CD4-positive, alpha-beta T cell (primary cell): ENCODE measurements at regions not wholly inside any gene's neighbourhood (a gene's known extent, or its start where the extent isn't known, plus 50 kb on each side); places are given as distances from the start of the nearest gene placed in this dataset.

Experiments used
- ATAC-seq: fragments of 200-7000 bp; cut with Tn5 transposase; one replicate; pipeline ENCODE4 v1.10.0; 2022; ENCODE audit warnings: mild to moderate bottlenecking; ENCODE audit not compliant: poor library complexity
- CTCF ChIA-PET: fragments of 350-600 bp; sonication (Branson Sonifier 250); formaldehyde crosslinking; loops from one replicate; lab custom pipeline; 2021; ENCODE audit warnings: antibody characterized with exemption, inconsistent platforms; lab: Charles Lee
- POLR2A ChIA-PET: fragments of 350-600 bp; sonication (Branson Sonifier 250); formaldehyde crosslinking; loops from one replicate; lab custom pipeline; 2021; ENCODE audit warnings: antibody characterized with exemption, inconsistent platforms; lab: Charles Lee
- DNase-seq, 14 experiments: peaks; one replicate each; pipeline ENCODE4 v3.0.0-alpha.2; 2013 to 2020; ENCODE audit warnings: mixed read lengths in 2 of 14
- H3K27ac ChIP-seq, 2 donors: one replicate each; pipeline versions ENCODE4 v1.5.1 to v1.7.0; 2013; ENCODE audit warnings: low read length in 2 of 2, low read depth in 1 of 2, mild to moderate bottlenecking in 1 of 2
- H3K27me3 ChIP-seq, 2 experiments: 1 replicate in 1 of 2; 2 replicates in 1 of 2; pipeline versions ENCODE4 v1.6.1 to v1.7.0; 2013; ENCODE audit warnings: low read length in 2 of 2, control low read depth in 1 of 2, mild to moderate bottlenecking in 1 of 2, moderate library complexity in 1 of 2; ENCODE audit not compliant: insufficient read depth in 2 of 2, control insufficient read depth in 1 of 2
- H3K36me3 ChIP-seq: one replicate; pipeline ENCODE4 v1.6.1; 2013; ENCODE audit warnings: low read length, control low read depth; ENCODE audit not compliant: insufficient read depth
- H3K4me1 ChIP-seq: one replicate; pipeline ENCODE4 v1.6.1; 2013; ENCODE audit warnings: low read length, control low read depth; ENCODE audit not compliant: insufficient read depth
- H3K4me3 ChIP-seq: one replicate; pipeline ENCODE4 v1.5.1; 2013; ENCODE audit warnings: mild to moderate bottlenecking, low read length, moderate library complexity
- H3K9me3 ChIP-seq, 2 experiments: 1 replicate in 1 of 2; 2 replicates in 1 of 2; pipeline versions ENCODE4 v1.6.1 to v1.7.0; 2013; ENCODE audit warnings: low read length in 2 of 2, mild to moderate bottlenecking in 2 of 2, control low read depth in 1 of 2, moderate library complexity in 1 of 2; ENCODE audit not compliant: control insufficient read depth in 1 of 2, insufficient read depth in 1 of 2
- H3K27ac Mint-ChIP-seq: one replicate; pipeline ENCODE4 v1.8.0; 2020; ENCODE audit warnings: mixed read lengths
- H3K27me3 Mint-ChIP-seq: one replicate; pipeline ENCODE4 v1.8.0; 2021; ENCODE audit warnings: mixed read lengths
- H3K36me3 Mint-ChIP-seq: one replicate; pipeline ENCODE4 v1.8.0; 2021; ENCODE audit warnings: low read depth, mixed read lengths
- H3K4me1 Mint-ChIP-seq: one replicate; pipeline ENCODE4 v1.8.0; 2021; ENCODE audit warnings: low read depth, mixed read lengths
- H3K4me3 Mint-ChIP-seq: one replicate; pipeline ENCODE4 v1.8.0; 2020; ENCODE audit warnings: mild to moderate bottlenecking, mixed read lengths
- H3K9me3 Mint-ChIP-seq: one replicate; pipeline ENCODE4 v1.8.0; 2020; ENCODE audit warnings: mixed read lengths
- intact Hi-C, 2 experiments: fragments of 100-400 bp; cut with DNase I in 1 of 2; cut with micrococcal nuclease in 1 of 2; formaldehyde crosslinking; loops; one replicate each; pipeline versions ENCODE4 v1.15.1 to v1.9.0; 2023 to 2025; cut with DNase I, micrococcal nuclease
- TF ChIP-seq, protein P1 (sequence below): fragments of 200-600 bp; IDR thresholded peaks from one replicate; pipeline ENCODE4 v1.8.0; 2022; ENCODE audit warnings: antibody characterized with exemption, mild to moderate bottlenecking

DNA sequence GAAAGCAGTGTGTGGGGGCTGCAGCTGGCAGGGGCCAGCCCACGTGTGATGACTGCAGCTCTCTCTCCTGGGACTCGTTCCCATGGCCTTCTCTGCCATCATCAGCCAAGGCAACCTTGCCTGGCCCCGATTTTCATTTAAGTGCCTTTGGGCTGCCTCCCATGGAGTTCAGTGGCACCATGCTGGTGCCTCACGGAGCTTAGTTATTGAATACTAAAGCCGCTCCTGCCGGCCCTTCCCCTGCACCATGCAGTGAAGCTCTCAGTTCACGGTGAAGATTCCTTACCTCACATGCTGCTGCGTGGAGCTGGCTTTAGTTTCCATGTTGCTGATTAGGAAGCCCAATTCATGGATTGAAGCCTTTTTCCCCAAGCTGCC, 141.5 kb upstream of the EEPD1 start:
- ATAC-seq (no peak), DNase-seq (no peak)
- no peaks in the 10 kb centered on the region for H3K27me3 ChIP-seq
- ChIA-PET POLR2A (interaction anchor here (0.5 kb wide), 1 partner anchor 448 kb away, joined by 3 read pairs; no protein-coding TSS in a partner anchor), CTCF (no interaction called here)
- no peaks in the 10 kb centered on the region for H3K9me3 ChIP-seq
- Mint-ChIP-seq H3K9me3 (no peaks in the 10 kb centered on the region), H3K27ac (no peak overlapping the region), H3K4me3 (no peak overlapping the region), H3K4me1 (no peaks in the 10 kb centered on the region), H3K27me3 (no peaks in the 10 kb centered on the region), H3K36me3 (no peaks in the 10 kb centered on the region)
- intact Hi-C loops: no loop called here
- no peaks in the 10 kb centered on the region for H3K36me3 ChIP-seq
- H3K27ac ChIP-seq: no peak overlapping the region
- TF ChIP-seq, protein P1, sequence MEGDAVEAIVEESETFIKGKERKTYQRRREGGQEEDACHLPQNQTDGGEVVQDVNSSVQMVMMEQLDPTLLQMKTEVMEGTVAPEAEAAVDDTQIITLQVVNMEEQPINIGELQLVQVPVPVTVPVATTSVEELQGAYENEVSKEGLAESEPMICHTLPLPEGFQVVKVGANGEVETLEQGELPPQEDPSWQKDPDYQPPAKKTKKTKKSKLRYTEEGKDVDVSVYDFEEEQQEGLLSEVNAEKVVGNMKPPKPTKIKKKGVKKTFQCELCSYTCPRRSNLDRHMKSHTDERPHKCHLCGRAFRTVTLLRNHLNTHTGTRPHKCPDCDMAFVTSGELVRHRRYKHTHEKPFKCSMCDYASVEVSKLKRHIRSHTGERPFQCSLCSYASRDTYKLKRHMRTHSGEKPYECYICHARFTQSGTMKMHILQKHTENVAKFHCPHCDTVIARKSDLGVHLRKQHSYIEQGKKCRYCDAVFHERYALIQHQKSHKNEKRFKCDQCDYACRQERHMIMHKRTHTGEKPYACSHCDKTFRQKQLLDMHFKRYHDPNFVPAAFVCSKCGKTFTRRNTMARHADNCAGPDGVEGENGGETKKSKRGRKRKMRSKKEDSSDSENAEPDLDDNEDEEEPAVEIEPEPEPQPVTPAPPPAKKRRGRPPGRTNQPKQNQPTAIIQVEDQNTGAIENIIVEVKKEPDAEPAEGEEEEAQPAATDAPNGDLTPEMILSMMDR: no peak
- H3K4me3 ChIP-seq: no peak overlapping the region
- no peaks in the 10 kb centered on the region for H3K4me1 ChIP-seq

DNA sequence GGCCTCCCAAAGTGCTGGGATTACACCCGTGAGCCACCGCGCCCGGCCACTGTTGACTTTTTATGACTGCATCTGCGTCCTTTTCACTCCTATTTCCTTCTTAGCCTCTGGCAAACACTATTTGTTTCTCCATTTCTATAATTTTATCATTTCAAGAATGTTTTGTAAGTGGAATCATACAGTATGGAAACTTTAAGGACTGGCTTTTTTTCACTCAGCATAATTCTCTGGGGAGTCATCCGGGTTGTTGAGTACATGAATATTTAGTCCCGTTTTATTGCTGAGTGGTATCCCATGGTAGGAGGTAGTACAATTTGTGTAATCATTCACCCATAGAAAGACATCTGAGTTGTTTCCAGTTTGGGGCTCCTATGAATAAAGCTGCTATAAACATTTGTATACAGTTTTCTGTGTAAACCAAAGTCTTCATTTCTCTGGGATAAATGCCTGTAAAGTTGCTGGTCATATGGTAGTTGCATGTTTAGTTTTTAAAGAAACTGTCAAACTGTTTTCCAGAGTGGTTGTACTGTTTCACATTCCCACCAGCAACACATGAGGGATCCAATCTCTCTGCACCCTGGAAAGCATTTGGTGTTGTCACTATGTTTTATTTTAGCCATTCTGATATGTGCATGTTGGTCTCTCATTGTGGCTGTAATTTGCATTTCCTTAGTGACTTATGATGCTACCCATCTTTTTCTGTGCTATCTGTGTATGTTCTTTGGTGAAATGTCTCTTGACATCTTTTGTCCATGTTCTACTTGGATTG, 139.6 kb upstream of the EEPD1 start:
- Histone ChIP-seq H3K27ac (no peak overlapping the region), H3K4me1 (no peaks in the 10 kb centered on the region), H3K4me3 (no peak overlapping the region), H3K27me3 (no peaks in the 10 kb centered on the region), H3K9me3 (no peaks in the 10 kb centered on the region), H3K36me3 (no peaks in the 10 kb centered on the region)
- Mint-ChIP-seq H3K9me3 (no peaks in the 10 kb centered on the region), H3K4me3 (no peak overlapping the region), H3K27me3 (no peaks in the 10 kb centered on the region), H3K4me1 (no peaks in the 10 kb centered on the region), H3K27ac (no peak overlapping the region), H3K36me3 (no peaks in the 10 kb centered on the region)
- TF ChIP-seq, protein P1: no peak
- no peak for DNase-seq
- ATAC-seq: no peak
- CTCF ChIA-PET: no interaction called here
- POLR2A ChIA-PET: no interaction called here
- intact Hi-C loops: no loop called here

DNA sequence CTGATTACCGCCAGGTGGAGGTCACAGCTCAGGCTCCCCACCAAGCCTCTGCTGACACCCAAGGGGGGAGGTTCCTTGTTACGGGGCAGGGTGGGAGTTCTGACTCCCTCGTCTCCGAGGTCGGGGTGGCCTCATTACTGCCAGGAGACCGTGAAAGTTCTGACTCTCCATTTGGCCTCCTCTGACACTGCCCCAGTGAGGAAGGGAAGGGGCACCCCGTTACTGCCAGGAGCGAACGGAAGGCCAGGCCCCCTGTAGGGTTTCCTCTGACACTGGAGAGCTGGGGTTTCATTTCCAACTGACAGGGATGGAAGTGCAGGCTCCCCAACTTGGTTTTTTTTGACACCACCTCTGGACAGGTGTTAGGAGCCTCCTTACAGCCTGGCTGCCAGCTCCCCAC, 138.1 kb upstream of the EEPD1 start:
- Mint-ChIP-seq H3K27me3 (no peaks in the 10 kb centered on the region), H3K36me3 (no peaks in the 10 kb centered on the region), H3K4me3 (no peak overlapping the region), H3K27ac (no peak overlapping the region), H3K4me1 (no peaks in the 10 kb centered on the region), H3K9me3 (no peaks in the 10 kb centered on the region)
- intact Hi-C loops: no loop called here
- ChIA-PET POLR2A (interaction anchor here (0.6 kb wide), 1 partner anchor 979 kb away, joined by 3 read pairs; no protein-coding TSS in a partner anchor), CTCF (interaction anchor here (1.0 kb wide), 1 partner anchor 11 kb away, joined by 3 read pairs; no protein-coding TSS in a partner anchor)
- Histone ChIP-seq H3K9me3 (no peaks in the 10 kb centered on the region), H3K27ac (no peak overlapping the region), H3K4me1 (no peaks in the 10 kb centered on the region), H3K4me3 (no peak overlapping the region), H3K36me3 (no peaks in the 10 kb centered on the region), H3K27me3 (no peaks in the 10 kb centered on the region)
- no peak for ATAC-seq
- DNase-seq: no peak
- TF ChIP-seq, protein P1: no peak
